OCI-LY7 (cell line): ENCODE measurements at regions not wholly inside any gene's neighbourhood (a gene's known extent, or its start where the extent isn't known, plus 50 kb on each side); places are given as distances from the start of the nearest gene placed in this dataset.

Experiments
- BruUV-seq: library from RNA; stranded (reverse); fragments of 400-500 nt; replicated peaks from 2 replicates; lab custom pipeline; 2021; lab: Mats Ljungman, UMichigan
- CTCF ChIA-PET: fragments of 300-600 bp; sonication (Branson Sonifier 250); formaldehyde crosslinking; loops from one replicate; lab custom pipeline; 2022; ENCODE audit warnings: antibody characterized with exemption; ENCODE audit not compliant: unreplicated experiment; lab: Charles Lee
- POLR2A ChIA-PET: fragments of 300-600 bp; sonication (Branson Sonifier 250); formaldehyde crosslinking; loops from one replicate; lab custom pipeline; 2022; ENCODE audit warnings: antibody characterized with exemption; lab: Charles Lee
- DNase-seq: peaks from one replicate; pipeline ENCODE4 v3.0.0-alpha.2; 2015; ENCODE audit warnings: low spot score
- H2AFZ ChIP-seq: fragments of 200-600 bp; sonication (generic), shearing (Covaris generic); 2 replicates; pipeline ENCODE4 v1.6.1; 2014; ENCODE audit warnings: mild to moderate bottlenecking, antibody characterized with exemption, low read length, moderate library complexity
- H3K27ac ChIP-seq: fragments of 200-600 bp; sonication (generic); 2 replicates; pipeline ENCODE4 v1.5.1; 2014; ENCODE audit warnings: mixed run types, low read depth, mild to moderate bottlenecking, moderate library complexity, low read length, inconsistent platforms; ENCODE audit not compliant: poor library complexity, severe bottlenecking
- H3K36me3 ChIP-seq: fragments of 200-600 bp; sonication (generic); 2 replicates; pipeline ENCODE4 v1.6.1; 2014; ENCODE audit warnings: mild to moderate bottlenecking, antibody characterized with exemption, low read length, moderate library complexity, mixed read lengths; ENCODE audit not compliant: insufficient read depth
- H3K4me1 ChIP-seq: fragments of 200-600 bp; sonication (generic); 2 replicates; pipeline ENCODE4 v1.5.1; 2014; ENCODE audit warnings: mild to moderate bottlenecking, low read length; ENCODE audit not compliant: insufficient read depth, poor library complexity, severe bottlenecking
- H3K4me2 ChIP-seq: fragments of 200-600 bp; sonication (generic); 2 replicates; pipeline ENCODE4 v1.6.1; 2014; ENCODE audit warnings: mild to moderate bottlenecking, low read length
- H3K4me3 ChIP-seq: fragments of 200-600 bp; sonication (generic); 2 replicates; pipeline ENCODE4 v1.5.1; 2014; ENCODE audit warnings: mild to moderate bottlenecking, low read depth, low read length; ENCODE audit not compliant: poor library complexity, severe bottlenecking
- H3K79me2 ChIP-seq: fragments of 200-600 bp; sonication (generic); 2 replicates; pipeline ENCODE4 v1.6.1; 2016; ENCODE audit warnings: low read depth, mild to moderate bottlenecking, low read length, moderate library complexity, mixed read lengths; ENCODE audit not compliant: insufficient read depth
- H3K9me2 ChIP-seq: fragments of 200-600 bp; sonication (generic); 2 replicates; pipeline ENCODE4 v1.6.1; 2016; ENCODE audit warnings: mild to moderate bottlenecking, low read length, mixed read lengths; ENCODE audit not compliant: insufficient read depth
- H3K9me3 ChIP-seq: fragments of 200-600 bp; sonication (generic); 2 replicates; pipeline ENCODE4 v1.6.1; 2014; ENCODE audit warnings: mild to moderate bottlenecking, mixed run types, low read length, mixed read lengths
- H4K20me1 ChIP-seq: fragments of 200-600 bp; sonication (generic); 2 replicates; pipeline ENCODE4 v1.6.1; 2014; ENCODE audit warnings: mild to moderate bottlenecking, antibody characterized with exemption, low read length, moderate library complexity, mixed read lengths; ENCODE audit not compliant: insufficient read depth
- EZH2phosphoT487 ChIP-seq: fragments of 200-600 bp; sonication (generic); IDR thresholded peaks from 2 replicates; pipeline ENCODE4 v1.6.1; 2018; ENCODE audit warnings: low read depth, borderline replicate concordance, mild to moderate bottlenecking, mixed run types, antibody characterized with exemption, low read length, moderate library complexity, mixed read lengths
- intact Hi-C: fragments of 100-400 bp; cut with micrococcal nuclease; formaldehyde crosslinking; loops from one replicate; pipeline ENCODE4 v1.10.0; 2022; ENCODE audit not compliant: unreplicated experiment
- TF ChIP-seq, protein P1 (sequence below): fragments of 200-600 bp; sonication (generic); conservative IDR thresholded peaks from 2 replicates; pipeline ENCODE4 v1.5.1; 2014; ENCODE audit warnings: mild to moderate bottlenecking, antibody characterized with exemption, low read length, moderate library complexity, mixed read lengths

DNA sequence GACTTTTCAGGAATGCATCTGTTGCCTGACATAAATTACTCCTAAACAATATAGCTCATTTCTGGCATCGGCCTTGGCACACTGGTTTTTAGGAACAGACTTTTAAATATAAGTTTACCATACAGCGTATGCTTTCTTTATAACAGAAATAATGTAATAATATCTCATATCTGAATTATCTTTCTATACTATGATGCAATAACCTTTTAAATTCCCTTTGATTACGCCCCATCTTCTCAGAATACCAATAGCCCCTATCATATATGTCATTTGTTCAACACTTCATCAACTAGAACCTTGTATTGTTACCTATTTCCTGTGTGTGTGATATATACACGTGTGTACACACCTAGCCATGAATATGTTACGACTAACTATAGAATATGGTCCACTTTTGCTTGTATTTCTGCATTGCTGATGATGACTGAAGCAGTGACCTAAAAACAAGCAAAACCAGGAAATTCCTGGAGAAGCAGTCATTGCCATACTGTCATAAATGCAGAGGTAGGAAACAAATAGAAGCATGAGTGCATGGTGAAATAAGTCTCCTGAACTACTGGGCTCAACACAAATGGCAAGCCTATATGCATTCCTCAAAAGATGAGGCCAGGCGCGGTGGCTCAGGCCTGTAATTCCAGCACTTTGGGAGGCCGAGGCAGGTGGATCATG is 618.4 kb upstream of the NRP1 start:
- TF ChIP-seq EZH2phosphoT487 = no peak
- TF ChIP-seq, protein P1, sequence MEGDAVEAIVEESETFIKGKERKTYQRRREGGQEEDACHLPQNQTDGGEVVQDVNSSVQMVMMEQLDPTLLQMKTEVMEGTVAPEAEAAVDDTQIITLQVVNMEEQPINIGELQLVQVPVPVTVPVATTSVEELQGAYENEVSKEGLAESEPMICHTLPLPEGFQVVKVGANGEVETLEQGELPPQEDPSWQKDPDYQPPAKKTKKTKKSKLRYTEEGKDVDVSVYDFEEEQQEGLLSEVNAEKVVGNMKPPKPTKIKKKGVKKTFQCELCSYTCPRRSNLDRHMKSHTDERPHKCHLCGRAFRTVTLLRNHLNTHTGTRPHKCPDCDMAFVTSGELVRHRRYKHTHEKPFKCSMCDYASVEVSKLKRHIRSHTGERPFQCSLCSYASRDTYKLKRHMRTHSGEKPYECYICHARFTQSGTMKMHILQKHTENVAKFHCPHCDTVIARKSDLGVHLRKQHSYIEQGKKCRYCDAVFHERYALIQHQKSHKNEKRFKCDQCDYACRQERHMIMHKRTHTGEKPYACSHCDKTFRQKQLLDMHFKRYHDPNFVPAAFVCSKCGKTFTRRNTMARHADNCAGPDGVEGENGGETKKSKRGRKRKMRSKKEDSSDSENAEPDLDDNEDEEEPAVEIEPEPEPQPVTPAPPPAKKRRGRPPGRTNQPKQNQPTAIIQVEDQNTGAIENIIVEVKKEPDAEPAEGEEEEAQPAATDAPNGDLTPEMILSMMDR = no peak
- H3K27ac ChIP-seq = no peak overlapping the region
- POLR2A ChIA-PET = interaction anchor here (1.5 kb wide), 1 partner anchor 11 kb away, joined by 3 read pairs; no protein-coding TSS in a partner anchor
- intact Hi-C loops = no loop called here
- H3K36me3 ChIP-seq = no peaks in the 10 kb centered on the region
- no peak overlapping the region for H2AFZ ChIP-seq
- CTCF ChIA-PET = no interaction called here
- no peaks in the 10 kb centered on the region for H3K79me2 ChIP-seq
- no peaks in the 10 kb centered on the region for H3K4me1 ChIP-seq
- no peak overlapping the region for H3K4me2 ChIP-seq
- DNase-seq = no peak
- H4K20me1 ChIP-seq = no peaks in the 10 kb centered on the region
- H3K9me2 ChIP-seq = no peaks in the 10 kb centered on the region
- H3K9me3 ChIP-seq = no peaks in the 10 kb centered on the region
- no TSS peak for BruUV-seq
- H3K4me3 ChIP-seq = no peak overlapping the region

DNA sequence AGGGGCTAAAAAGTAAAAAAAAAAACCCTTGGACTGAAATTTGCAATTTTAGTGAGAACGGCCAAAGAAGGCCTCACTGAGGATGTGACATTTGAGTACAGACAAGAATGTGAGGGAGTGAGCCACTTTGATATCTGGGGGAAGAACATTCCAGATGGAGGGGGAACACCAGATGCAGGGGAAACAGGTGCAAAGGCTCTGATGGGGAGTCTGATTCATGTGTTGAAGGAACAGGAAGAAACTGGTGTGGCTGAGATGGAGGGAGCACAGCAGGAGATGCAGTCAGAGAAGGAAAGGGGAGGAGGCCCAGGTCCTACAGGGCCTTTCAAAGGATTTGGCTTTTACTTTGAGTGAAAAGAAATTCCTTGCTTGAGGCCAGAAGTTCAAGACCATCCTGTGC is 615.7 kb upstream of the NRP1 start:
- H3K36me3 ChIP-seq = no peaks in the 10 kb centered on the region
- H3K4me3 ChIP-seq = no peak overlapping the region
- no peak overlapping the region for H3K4me2 ChIP-seq
- no peaks in the 10 kb centered on the region for H4K20me1 ChIP-seq
- no peak for DNase-seq
- BruUV-seq = no TSS peak
- intact Hi-C loops = no loop called here
- no peaks in the 10 kb centered on the region for H3K9me2 ChIP-seq
- no peaks in the 10 kb centered on the region for H3K79me2 ChIP-seq
- TF ChIP-seq, protein P1 = no peak
- no peak for TF ChIP-seq EZH2phosphoT487
- no peak overlapping the region for H3K27ac ChIP-seq
- ChIA-PET CTCF (no interaction called here), POLR2A (no interaction called here)
- no peaks in the 10 kb centered on the region for H3K9me3 ChIP-seq
- H2AFZ ChIP-seq = no peak overlapping the region
- no peaks in the 10 kb centered on the region for H3K4me1 ChIP-seq

DNA sequence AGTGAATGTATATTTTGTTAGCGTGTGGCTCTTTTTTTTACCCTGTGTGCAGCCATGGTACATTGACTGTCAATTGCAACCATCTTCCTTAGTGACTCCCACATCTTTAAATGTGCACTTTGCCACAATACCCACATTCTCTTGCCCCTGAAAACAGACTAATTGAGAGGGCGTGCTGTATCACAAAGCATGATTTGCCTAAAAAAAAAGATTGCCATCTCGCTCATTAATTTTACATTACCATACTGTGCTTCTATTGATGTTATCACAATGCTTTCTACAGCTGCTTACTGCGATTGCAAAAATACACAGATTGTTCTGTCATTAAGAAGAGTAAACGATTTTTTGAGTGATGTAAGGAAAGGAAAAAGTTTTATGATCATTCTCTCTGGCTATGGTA is 613.1 kb upstream of the NRP1 start:
- Histone ChIP-seq H3K79me2 (no peaks in the 10 kb centered on the region), H3K4me3 (no peak overlapping the region), H3K9me3 (no peaks in the 10 kb centered on the region), H3K27ac (no peak overlapping the region), H3K4me1 (no peaks in the 10 kb centered on the region), H2AFZ (no peak overlapping the region), H3K9me2 (no peaks in the 10 kb centered on the region), H3K36me3 (no peaks in the 10 kb centered on the region), H4K20me1 (no peaks in the 10 kb centered on the region), H3K4me2 (no peak overlapping the region)
- BruUV-seq = no TSS peak
- intact Hi-C loops = no loop called here
- CTCF ChIA-PET = no interaction called here
- TF ChIP-seq, protein P1 = no peak
- TF ChIP-seq EZH2phosphoT487 = no peak
- POLR2A ChIA-PET = interaction anchor here (0.6 kb wide), 1 partner anchor 14 kb away, joined by 3 read pairs; no protein-coding TSS in a partner anchor
- DNase-seq = no peak
